ENCODE measurements at regions not wholly inside any gene's neighbourhood (a gene's known extent, or its start where the extent isn't known, plus 50 kb on each side); places are given as distances from the start of the nearest gene placed in this dataset.

DNA sequence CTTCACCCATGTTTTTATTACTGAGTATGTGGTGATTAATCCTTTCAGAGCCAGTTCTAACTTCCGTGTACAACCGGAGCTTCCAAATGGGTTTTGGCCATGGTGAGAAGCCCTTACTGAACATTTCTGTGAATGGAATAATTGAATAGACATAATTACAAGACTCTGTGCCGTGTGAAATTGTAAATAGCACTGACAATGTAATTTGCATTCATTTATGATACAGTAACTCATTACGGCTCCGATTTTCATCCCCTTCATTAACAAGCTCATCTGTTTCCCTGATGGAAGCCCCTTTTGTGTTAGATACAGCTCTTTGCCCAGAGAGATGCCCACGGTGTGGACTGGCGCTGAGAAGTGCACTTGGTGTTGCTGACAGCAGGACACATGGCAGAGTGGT is 891.0 kb downstream of the AACS start:
- no peak overlapping the region for H3K4me3 ChIP-seq (ENCODE audit: extremely low read depth in 1 of 4, insufficient read depth in 2 of 4, low read depth in 3 of 4, low read length in 4 of 4)
- H3K23ac ChIP-seq (ENCODE audit: insufficient read length): no peak overlapping the region
- H4K8ac ChIP-seq (ENCODE audit: extremely low read depth, insufficient read depth, low read length): no peak overlapping the region
- H3K18ac ChIP-seq (ENCODE audit: extremely low read depth, low read length): no peak overlapping the region
- peaks cover 0 to 2% (median 0%) of the 10 kb centered on the region in 4 experiments; a peak in 1 of 8 replicates for H3K36me3 ChIP-seq (ENCODE audit: control insufficient read depth in 2 of 4, insufficient read depth in 4 of 4, low read length in 3 of 4)
- H2BK20ac ChIP-seq (ENCODE audit: low read length): no peak overlapping the region
- H2BK120ac ChIP-seq (replicated peaks; ENCODE audit: low read depth, low read length): no peak overlapping the region
- DNase-seq (ENCODE audit: low read depth in 1 of 2, low spot score in 2 of 2): no peak
- no peak overlapping the region for H3K27ac ChIP-seq (ENCODE audit: low read depth, low read length)
- H2AFZ ChIP-seq (ENCODE audit: low read length): no peak overlapping the region
- H4K20me1 ChIP-seq (replicated peaks in 1 of 2; ENCODE audit: control insufficient read depth in 1 of 2, insufficient read depth in 2 of 2, low read length in 2 of 2): no peaks in the 10 kb centered on the region
- H3K23me2 ChIP-seq (ENCODE audit: low read depth, low read length): peaks cover 1% of the 10 kb centered on the region; the same call in 1 of the 2 replicates
- H3K4me1 ChIP-seq (replicated peaks in 1 of 4; ENCODE audit: control insufficient read depth in 3 of 4, insufficient read depth in 4 of 4, low read length in 3 of 4): no peaks in the 10 kb centered on the region
- no peak overlapping the region for H3K4me2 ChIP-seq (ENCODE audit: insufficient read depth in 1 of 2, low read depth in 2 of 2, low read length in 2 of 2)
- no peak overlapping the region for H2BK5ac ChIP-seq (ENCODE audit: low read depth, low read length)
- POLR2A ChIA-PET (ENCODE audit: partially characterized antibody): no interaction called here
- no peak for FAIRE-seq
- no peaks in the 10 kb centered on the region for H3K27me3 ChIP-seq (replicated peaks in 1 of 4; ENCODE audit: control insufficient read depth in 3 of 4, extremely low read depth in 1 of 4, insufficient read depth in 3 of 4, low read length in 3 of 4)
- H3K4ac ChIP-seq (replicated peaks; ENCODE audit: insufficient read length, low read depth, low read length): no peak overlapping the region
- H2BK15ac ChIP-seq (ENCODE audit: low read length): no peak overlapping the region
- no peaks in the 10 kb centered on the region for H3K79me1 ChIP-seq (ENCODE audit: low read depth, low read length)
- H3K9me3 ChIP-seq (ENCODE audit: insufficient read depth in 2 of 2, low read depth in 1 of 2, low read length in 1 of 2): peaks cover 0 to 2% of the 10 kb centered on the region in 2 experiments; a peak in 1 of 4 replicates
- H2BK12ac ChIP-seq (ENCODE audit: low read depth, low read length): no peak overlapping the region
- CTCF ChIA-PET (ENCODE audit: partially characterized antibody): no interaction called here
- H3K79me2 ChIP-seq (ENCODE audit: control insufficient read depth in 1 of 2, insufficient read depth in 2 of 2, low read length in 2 of 2): no peaks in the 10 kb centered on the region
- H4K5ac ChIP-seq (ENCODE audit: insufficient read length, low read depth, low read length): no peak overlapping the region
- no peak overlapping the region for H2AK5ac ChIP-seq (ENCODE audit: low read depth, low read length)
- no peak overlapping the region for H3K14ac ChIP-seq (ENCODE audit: insufficient read length)
- H3K56ac ChIP-seq (replicated peaks; ENCODE audit: insufficient read length, low read depth, low read length): no peak overlapping the region
- H3K9ac ChIP-seq (replicated peaks in 1 of 4; ENCODE audit: extremely low read depth in 1 of 4, low read depth in 3 of 4, low read length in 3 of 4): no peak overlapping the region
- WGBS, 2 experiments (ENCODE audit: extremely low coverage in 1 of 2, insufficient coverage in 1 of 2, insufficient read length in 1 of 2, insufficient replicate concordance in 2 of 2, low coverage in 1 of 2, low lambda C conversion rate in 2 of 2, missing lambda C conversion rate in 1 of 2): 87% methylated on average over 7 of the region's 7 CpGs; no CpG with 5 or more reads in 1 of the 2 experiments
- no peak overlapping the region for H4K91ac ChIP-seq (replicated peaks; ENCODE audit: insufficient read length, low read length)
- no peak for TF ChIP-seq CHD1 (IDR thresholded peaks at IDR 0.05; ENCODE audit: low read depth, low read length)
- TF ChIP-seq SIRT6 (IDR thresholded peaks at IDR 0.05; ENCODE audit: low read length): no peak
- TF ChIP-seq CHD2 (IDR thresholded peaks at IDR 0.05; ENCODE audit: low read length): no peak
- no peak for TF ChIP-seq TAF1 (IDR thresholded peaks at IDR 0.05; ENCODE audit: low read depth, low read length)
- TF ChIP-seq TEAD4 (IDR thresholded peaks at IDR 0.05; ENCODE audit: low read depth, low read length): no peak
- no peak for TF ChIP-seq EP300 (IDR thresholded peaks at IDR 0.05; ENCODE audit: borderline replicate concordance in 1 of 2, low read depth in 2 of 2, low read length in 2 of 2)
- TF ChIP-seq SRF (IDR thresholded peaks at IDR 0.05; ENCODE audit: low read depth, low read length): no peak
- TF ChIP-seq MAFK (IDR thresholded peaks at IDR 0.05; ENCODE audit: low read depth, low read length): no peak
- no peak for TF ChIP-seq KDM5A (IDR thresholded peaks at IDR 0.05; ENCODE audit: low read length)
- TF ChIP-seq NANOG (IDR thresholded peaks at IDR 0.05; ENCODE audit: insufficient read depth, low read depth, low read length, poor library complexity, severe bottlenecking): no peak
- no peak for TF ChIP-seq TAF7 (optimal IDR thresholded peaks at IDR 0.05; ENCODE audit: borderline replicate concordance, low read depth, low read length)
- no peak for TF ChIP-seq ATF2 (IDR thresholded peaks at IDR 0.05; ENCODE audit: low read length)
- no peak for TF ChIP-seq CREB1 (IDR thresholded peaks at IDR 0.05)
- no peak for TF ChIP-seq POU5F1 (IDR thresholded peaks at IDR 0.05; ENCODE audit: low read depth, low read length)
